Left renal pelvis (tissue), 4 donors: ENCODE measurements at regions not wholly inside any gene's neighbourhood (a gene's known extent, or its start where the extent isn't known, plus 50 kb on each side); places are given as distances from the start of the nearest gene placed in this dataset.

Experiments used
- DNase-seq, 4 donors: peaks; one replicate each; pipeline ENCODE4 v3.0.0-alpha.2; 2013; ENCODE audit warnings: low read depth in 4 of 4, low spot score in 3 of 4

GRCh38 chr6:12420626-12421025 is 130.5 kb downstream of the EDN1 start:
- no peak for DNase-seq

- DNase-seq: no peak
Measured at GRCh38 chr6:12421596-12421995, 131.4 kb downstream of the EDN1 start.

- no peak for DNase-seq
Measured at GRCh38 chr6:12422848-12423247, 132.7 kb downstream of the EDN1 start.

- DNase-seq: no peak
Measured at GRCh38 chr6:12423832-12424231, 133.7 kb downstream of the EDN1 start.

- DNase-seq: no peak
Measured at GRCh38 chr6:12426121-12426520, 136.0 kb downstream of the EDN1 start.

GRCh38 chr6:12431023-12431422 is 140.9 kb downstream of the EDN1 start:
- no peak for DNase-seq

- no peak for DNase-seq
Measured at GRCh38 chr6:12436224-12436623, 146.1 kb downstream of the EDN1 start.

GRCh38 chr6:12436683-12437082 is 146.5 kb downstream of the EDN1 start:
- DNase-seq: no peak

- no peak for DNase-seq
Measured at GRCh38 chr6:12439296-12439695, 149.1 kb downstream of the EDN1 start.

- peak in 1 of 4 donors; percentile 11 for DNase-seq
Measured at GRCh38 chr6:12440981-12441380, 150.8 kb downstream of the EDN1 start.

- no peak for DNase-seq
Measured at GRCh38 chr6:12442455-12442854, 152.3 kb downstream of the EDN1 start.

- DNase-seq: no peak
Measured at GRCh38 chr6:12446394-12446793, 156.2 kb downstream of the EDN1 start.

- no peak for DNase-seq
Measured at GRCh38 chr6:12449447-12449846, 159.3 kb downstream of the EDN1 start.

GRCh38 chr6:12450467-12450866 is 160.3 kb downstream of the EDN1 start:
- DNase-seq: no peak

- DNase-seq: no peak
Measured at GRCh38 chr6:12456343-12456742, 166.2 kb downstream of the EDN1 start.

GRCh38 chr6:12457094-12457493 is 166.9 kb downstream of the EDN1 start:
- DNase-seq: no peak

- no peak for DNase-seq
Measured at GRCh38 chr6:12458558-12458957, 168.4 kb downstream of the EDN1 start.

- no peak for DNase-seq
Measured at GRCh38 chr6:12459945-12460661, 169.9 kb downstream of the EDN1 start.

- no peak for DNase-seq
Measured at GRCh38 chr6:12467706-12468670, 177.8 kb downstream of the EDN1 start.

GRCh38 chr6:12472601-12473038 is 182.5 kb downstream of the EDN1 start:
- no peak for DNase-seq

- DNase-seq: no peak
Measured at GRCh38 chr6:12473494-12473893, 183.3 kb downstream of the EDN1 start.
